NCI-H446 (cell line): ENCODE measurements at regions not wholly inside any gene's neighbourhood (a gene's known extent, or its start where the extent isn't known, plus 50 kb on each side); places are given as distances from the start of the nearest gene placed in this dataset.
"Not testable (repeated sequence)": the region's sequence is repeated elsewhere in the genome, so short reads cannot be mapped to it uniquely, and the experiment has no call there.

Experiments used
- DNase-seq, 2 experiments: peaks; one replicate each; lab custom pipeline; 2025; lab: John Stamatoyannopoulos, UW

- no peak for DNase-seq
Measured at GRCh38 chr18:75846321-75846720, 418.8 kb upstream of the SMIM21 start.

GRCh38 chr18:75845413-75845812 lies 417.9 kb upstream of the SMIM21 start:
- DNase-seq = no peak

GRCh38 chr18:75844146-75844545 lies 416.6 kb upstream of the SMIM21 start:
- DNase-seq = no peak

GRCh38 chr18:75840131-75840530 lies 412.6 kb upstream of the SMIM21 start:
- DNase-seq = no peak

GRCh38 chr18:75839686-75840085 lies 412.2 kb upstream of the SMIM21 start:
- not testable (repeated sequence) for DNase-seq

GRCh38 chr18:75839041-75839440 lies 411.5 kb upstream of the SMIM21 start:
- no peak for DNase-seq

- DNase-seq = no peak
Measured at GRCh38 chr18:75837316-75837715, 409.8 kb upstream of the SMIM21 start.

GRCh38 chr18:75836516-75836915 lies 409.0 kb upstream of the SMIM21 start:
- DNase-seq = no peak

GRCh38 chr18:75831960-75832359 lies 404.5 kb upstream of the SMIM21 start:
- DNase-seq = no peak

- DNase-seq = no peak
Measured at GRCh38 chr18:75830828-75831227, 403.3 kb upstream of the SMIM21 start.

- no peak for DNase-seq
Measured at GRCh38 chr18:75829091-75829490, 401.6 kb upstream of the SMIM21 start.

GRCh38 chr18:75828379-75828778 lies 400.9 kb upstream of the SMIM21 start:
- no peak for DNase-seq

- DNase-seq = no peak
Measured at GRCh38 chr18:75827751-75828287, 400.3 kb upstream of the SMIM21 start.

GRCh38 chr18:75824661-75825060 lies 397.2 kb upstream of the SMIM21 start:
- no peak for DNase-seq

- no peak for DNase-seq
Measured at GRCh38 chr18:75823471-75823870, 396.0 kb upstream of the SMIM21 start.

- no peak for DNase-seq
Measured at GRCh38 chr18:75818383-75818782, 390.9 kb upstream of the SMIM21 start.

GRCh38 chr18:75815767-75816166 lies 388.3 kb upstream of the SMIM21 start:
- no peak for DNase-seq

GRCh38 chr18:75812761-75813160 lies 385.3 kb upstream of the SMIM21 start:
- DNase-seq = no peak

GRCh38 chr18:75810961-75811551 lies 383.6 kb upstream of the SMIM21 start:
- DNase-seq = peak in 1 of 2 experiments; percentile 35

- DNase-seq = no peak
Measured at GRCh38 chr18:75810516-75810915, 383.0 kb upstream of the SMIM21 start.

- DNase-seq = no peak
Measured at GRCh38 chr18:75809926-75810255, 382.4 kb upstream of the SMIM21 start.

GRCh38 chr18:75809151-75809925 lies 381.8 kb upstream of the SMIM21 start:
- no peak for DNase-seq

- DNase-seq = no peak
Measured at GRCh38 chr18:75805265-75805664, 377.8 kb upstream of the SMIM21 start.

GRCh38 chr18:75802681-75803080 lies 375.2 kb upstream of the SMIM21 start:
- no peak for DNase-seq
